Posterior vena cava (tissue), 2 donors: ENCODE measurements at regions not wholly inside any gene's neighbourhood (a gene's known extent, or its start where the extent isn't known, plus 50 kb on each side); places are given as distances from the start of the nearest gene placed in this dataset.
"Not testable (repeated sequence)": the region's sequence is repeated elsewhere in the genome, so short reads cannot be mapped to it uniquely, and the experiment has no call there.

Source experiments
- DNase-seq: peaks from one replicate; pipeline ENCODE4 v3.0.0-alpha.2; 2020; ENCODE audit warnings: low spot score
- intact Hi-C, 2 donors: fragments of 100-400 bp; cut with DNase I; formaldehyde crosslinking; loops; one replicate each; pipeline versions ENCODE4 v1.14.1 to v1.14.2; 2022 to 2023
- donor health status: DM: yes; HTN: yes; CAD: no.
- donor health status: DM: yes; HTN: yes; CAD: no.

DNA sequence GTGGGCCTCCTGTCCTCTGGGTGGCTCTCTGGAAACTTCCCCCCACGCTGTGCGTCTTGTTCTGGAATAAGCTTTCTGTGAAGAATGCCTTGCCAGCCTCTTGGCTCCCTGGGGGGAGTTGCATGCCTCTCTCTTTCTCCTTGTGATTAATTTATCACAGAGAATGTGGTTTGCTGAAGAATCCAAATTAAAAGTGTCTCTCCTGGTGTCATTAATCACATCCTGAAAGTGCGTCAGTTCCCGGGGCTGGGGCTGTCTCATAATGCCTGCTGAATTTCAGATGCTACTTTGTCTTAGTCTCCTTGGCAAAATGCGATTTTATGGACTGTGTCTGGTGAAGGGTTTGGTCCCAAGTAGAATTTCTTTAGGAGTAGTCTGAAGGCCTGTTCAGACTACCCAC lies 787.7 kb upstream of the TMEM132C start:
- no peak for DNase-seq
- intact Hi-C loops, result no loop called here

DNA sequence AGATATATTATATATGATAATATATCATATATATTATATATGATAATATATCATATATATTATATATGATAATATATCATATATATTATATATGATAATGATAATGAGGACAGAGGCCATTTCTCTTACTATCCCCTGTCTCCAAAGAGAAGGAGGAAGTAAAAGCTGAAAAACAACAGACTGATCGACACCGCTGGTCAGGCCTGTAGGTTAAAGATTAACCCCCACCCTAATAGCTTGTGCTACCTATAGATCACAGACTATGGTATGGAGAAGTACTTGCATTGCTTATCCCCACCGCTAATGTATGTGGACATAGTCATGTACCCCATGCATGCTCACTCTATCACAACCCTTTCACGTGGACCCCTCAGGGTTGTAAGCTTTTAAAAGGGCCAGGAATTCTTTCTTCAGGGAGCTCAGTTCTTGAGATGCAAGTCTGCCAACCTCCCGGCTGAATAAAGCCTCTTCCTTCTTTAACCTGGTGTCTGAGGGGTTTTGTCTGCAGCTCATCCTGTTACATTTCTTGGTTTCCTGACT lies 786.1 kb upstream of the TMEM132C start:
- intact Hi-C loops, result no loop called here
- DNase-seq, result no peak

DNA sequence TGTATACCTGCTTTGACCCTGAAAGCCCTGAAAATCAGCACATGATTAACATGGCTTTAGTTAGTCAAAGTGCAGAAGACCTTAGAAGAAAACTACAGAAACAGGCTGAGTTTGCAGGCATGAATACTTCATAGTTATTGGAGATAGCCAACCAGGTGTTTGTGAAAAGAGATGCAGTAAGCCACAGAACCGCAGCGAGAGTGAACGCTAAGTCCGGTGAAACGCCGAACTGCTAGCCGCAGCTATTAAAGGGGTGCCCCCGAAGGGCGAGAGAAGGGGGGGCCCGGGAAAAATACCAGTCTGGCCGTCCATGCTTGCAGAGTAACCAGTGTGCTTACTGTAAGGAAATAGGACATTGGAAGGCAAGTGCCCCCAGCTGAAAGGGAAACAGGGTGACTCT lies 784.0 kb upstream of the TMEM132C start:
- no peak for DNase-seq
- intact Hi-C loops, result no loop called here

DNA sequence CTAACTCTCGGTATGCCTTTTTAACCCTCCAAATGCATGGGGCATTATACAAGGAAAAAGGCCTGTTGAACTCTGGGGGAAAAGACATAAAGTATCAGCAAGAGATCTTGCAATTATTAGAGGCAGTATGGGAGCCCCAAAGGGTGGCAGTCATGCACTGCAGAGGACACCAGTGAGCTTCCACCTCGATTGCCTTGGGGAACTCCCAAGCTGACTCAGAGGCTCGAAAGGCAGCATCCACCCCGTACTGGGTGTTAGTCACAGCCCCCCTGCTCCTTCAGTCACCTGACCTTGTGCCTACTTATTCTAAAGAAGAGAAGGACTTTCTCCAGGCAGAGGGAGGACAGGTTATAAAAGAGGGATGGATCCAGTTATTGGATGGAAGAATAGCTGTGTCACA lies 781.4 kb upstream of the TMEM132C start:
- intact Hi-C loops, result no loop called here
- no peak for DNase-seq

DNA sequence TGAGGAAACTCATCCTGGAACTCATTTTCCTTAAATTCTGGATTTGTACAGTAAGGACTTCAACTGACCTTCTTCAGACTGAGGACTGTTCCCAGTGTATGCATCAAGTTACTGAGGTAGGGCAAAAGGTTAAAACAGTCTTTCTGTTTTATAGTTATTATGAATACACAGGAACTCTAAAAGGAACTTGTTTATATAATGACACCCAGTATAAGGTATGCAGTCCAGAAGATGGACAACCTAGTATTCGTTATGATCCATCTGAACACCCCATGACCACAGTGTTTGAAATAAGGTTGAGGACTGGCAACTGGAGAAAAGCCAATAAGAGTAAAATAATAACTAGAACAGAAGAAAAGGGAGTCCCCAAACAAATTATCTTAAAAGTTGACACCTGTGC lies 779.9 kb upstream of the TMEM132C start:
- DNase-seq, result no peak
- intact Hi-C loops, result no loop called here

DNA sequence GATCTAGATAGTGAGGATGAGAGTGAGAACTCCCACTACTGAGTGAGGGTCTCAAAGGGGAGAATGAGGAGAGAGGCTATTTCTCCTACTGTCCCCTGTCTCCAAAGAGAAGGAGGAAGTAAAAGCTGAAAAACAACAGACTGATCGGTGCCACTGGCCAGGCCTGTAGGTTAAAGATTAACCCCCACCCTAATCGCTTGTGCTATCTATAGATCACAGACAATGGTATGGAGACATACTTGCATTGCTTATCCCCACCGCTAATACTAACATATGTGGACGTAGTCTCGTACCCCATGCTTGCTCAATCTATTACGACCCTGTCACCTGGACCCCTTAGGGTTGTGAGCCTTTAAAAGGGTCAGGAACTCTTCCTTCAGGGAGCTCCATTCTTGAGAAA lies 777.9 kb upstream of the TMEM132C start:
- no peak for DNase-seq
- intact Hi-C loops, result no loop called here

DNA sequence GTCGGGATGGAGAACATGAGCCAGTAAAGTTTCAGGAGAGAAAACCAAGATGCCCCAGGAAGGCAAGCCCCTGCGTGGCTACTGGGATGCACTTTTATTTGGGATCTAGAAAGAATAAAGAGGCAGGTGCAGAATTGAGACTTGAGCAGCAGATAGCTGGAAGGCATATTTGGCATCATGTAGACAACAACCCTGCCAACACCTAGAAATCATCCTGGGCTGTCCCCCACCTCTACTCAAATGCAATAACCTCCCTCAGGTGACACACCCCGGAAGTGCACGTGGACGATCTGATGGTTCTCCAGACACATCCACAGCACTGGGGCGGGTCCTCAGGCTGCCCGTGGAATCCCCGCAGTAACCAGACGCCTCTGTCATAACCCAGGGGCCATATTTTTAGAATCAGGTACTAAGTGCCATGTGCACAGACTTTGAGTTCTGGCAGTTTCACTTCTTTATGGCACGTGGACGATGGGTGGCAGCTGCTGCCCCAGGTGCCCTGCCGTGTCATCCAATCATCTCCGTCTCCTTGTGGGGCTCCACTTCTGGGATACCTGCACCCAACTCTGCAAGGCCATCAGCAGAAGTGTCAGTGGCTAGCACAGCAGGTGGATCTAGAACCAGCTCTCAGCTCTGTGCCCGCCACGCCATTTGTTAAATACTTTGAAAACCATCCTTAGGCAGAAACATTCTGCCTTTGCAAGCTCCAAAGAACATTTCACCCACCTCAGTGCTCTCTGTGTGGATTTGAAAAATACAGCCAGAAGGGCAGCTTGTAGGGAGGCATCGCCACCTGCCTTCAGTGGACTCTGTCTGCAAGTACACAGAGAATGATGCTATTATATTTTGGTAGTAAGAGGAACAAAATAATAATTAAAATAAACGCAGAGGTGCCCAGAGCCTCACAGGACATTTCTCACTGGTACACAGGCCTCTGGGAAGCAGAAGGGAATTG lies 771.7 kb upstream of the TMEM132C start:
- no peak for DNase-seq
- intact Hi-C loops, result no loop called here

DNA sequence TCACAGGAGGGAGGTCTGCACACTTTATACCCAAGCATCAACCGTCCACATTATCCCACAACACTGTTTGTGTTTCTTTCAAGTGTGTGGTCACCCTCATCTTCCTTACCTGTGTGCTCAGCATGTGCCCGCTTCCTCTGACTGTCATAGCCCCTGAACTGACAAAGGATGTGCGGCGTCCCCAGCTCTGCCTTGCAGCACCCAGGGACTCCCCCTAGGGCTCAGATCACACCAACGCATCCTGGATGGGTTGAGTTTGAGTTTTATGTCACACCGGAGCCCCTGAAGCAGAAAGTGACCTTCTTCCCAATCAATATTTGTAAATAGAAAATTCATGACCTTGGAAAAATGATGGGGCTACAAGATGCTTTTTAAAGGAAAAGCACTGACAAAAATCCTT lies 770.7 kb upstream of the TMEM132C start:
- intact Hi-C loops, result no loop called here

DNA sequence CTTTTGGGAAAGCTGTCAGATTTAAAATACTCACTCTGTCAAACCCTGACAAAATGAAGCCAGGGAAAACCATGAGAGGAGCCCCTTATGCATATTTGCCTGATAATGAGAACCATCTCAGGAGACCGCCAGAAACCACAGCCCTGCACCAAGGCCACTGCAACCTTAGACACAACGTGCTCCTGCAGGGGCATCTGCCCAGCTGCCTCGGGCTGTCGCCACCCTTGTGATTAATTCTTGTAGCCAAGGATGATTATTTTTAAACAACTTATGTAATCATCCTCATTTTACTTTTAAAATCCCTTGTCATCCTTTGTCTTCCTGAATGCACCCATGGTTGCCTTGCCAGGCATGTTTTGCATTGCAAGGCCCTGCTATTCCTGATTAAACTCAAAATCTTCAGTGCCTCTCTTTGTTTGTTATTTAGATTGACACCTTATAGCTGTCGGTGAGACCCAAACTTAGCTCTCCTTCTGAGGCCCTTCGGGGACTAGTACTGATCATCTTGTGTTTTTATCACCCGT lies 766.4 kb upstream of the TMEM132C start:
- intact Hi-C loops, result no loop called here
- DNase-seq, result no peak

More for the DNA sequence above, 770.7 kb upstream of the TMEM132C start:
- DNase-seq, result no peak

DNA sequence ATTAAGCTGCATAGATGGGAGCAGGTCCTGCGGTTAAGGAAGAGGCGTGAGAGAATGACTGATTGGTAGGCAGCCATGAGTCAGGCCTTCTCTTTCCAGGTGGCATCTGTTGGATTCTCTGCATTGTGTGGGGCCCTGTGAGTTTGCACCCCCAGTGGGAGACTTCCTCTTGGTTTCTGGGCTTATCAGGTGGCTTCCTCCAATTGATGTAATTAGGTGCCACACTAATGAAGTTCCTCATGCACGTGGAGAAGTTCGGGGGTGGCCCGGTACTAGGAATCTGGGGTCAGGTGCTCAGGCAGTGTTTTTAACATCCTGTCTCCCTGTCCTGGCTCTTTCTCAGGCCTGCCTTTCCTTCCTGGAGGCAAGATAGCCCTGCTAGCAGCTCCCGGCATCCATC lies 765.1 kb upstream of the TMEM132C start:
- intact Hi-C loops, result no loop called here
- no peak for DNase-seq

DNA sequence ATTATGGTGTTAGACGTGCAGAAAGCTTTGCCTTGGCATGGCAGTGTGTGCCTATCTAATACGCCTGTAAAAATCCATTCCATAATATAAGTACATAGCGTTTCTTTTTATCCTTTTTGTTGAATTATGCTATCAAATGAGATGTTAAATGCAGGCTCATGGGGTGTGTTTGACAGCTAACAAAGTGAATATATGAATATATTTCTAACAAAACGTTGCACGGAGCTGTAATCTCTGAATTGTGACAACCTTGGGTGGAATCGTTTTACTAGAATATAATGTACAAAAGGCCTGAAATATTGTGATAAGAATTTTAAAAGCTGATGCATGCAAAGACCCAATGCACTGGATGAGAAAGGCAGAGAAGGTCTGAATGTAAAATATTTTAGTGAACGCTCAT lies 763.7 kb upstream of the TMEM132C start:
- DNase-seq, result no peak
- intact Hi-C loops, result no loop called here

DNA sequence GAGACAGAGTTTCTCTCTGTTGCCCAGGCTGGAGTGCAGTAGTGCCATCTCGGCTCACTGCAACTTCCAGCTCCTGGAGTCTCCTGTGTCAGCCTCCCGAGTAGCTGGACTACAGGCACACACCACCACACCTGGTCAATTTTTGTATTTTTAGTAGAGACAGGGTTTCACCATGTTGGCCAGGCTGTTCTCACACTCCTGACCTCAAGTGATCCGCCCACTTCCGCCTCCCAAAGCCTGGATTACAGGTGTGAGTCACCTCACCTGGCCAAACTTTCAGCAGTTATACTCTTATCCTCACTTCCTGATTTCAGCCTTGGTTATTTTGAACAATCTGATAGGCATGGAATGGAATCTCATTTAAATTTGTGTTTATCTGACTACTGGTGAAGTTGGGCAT lies 763.0 kb upstream of the TMEM132C start:
- DNase-seq, intact Hi-C loops: not testable (repeated sequence)

DNA sequence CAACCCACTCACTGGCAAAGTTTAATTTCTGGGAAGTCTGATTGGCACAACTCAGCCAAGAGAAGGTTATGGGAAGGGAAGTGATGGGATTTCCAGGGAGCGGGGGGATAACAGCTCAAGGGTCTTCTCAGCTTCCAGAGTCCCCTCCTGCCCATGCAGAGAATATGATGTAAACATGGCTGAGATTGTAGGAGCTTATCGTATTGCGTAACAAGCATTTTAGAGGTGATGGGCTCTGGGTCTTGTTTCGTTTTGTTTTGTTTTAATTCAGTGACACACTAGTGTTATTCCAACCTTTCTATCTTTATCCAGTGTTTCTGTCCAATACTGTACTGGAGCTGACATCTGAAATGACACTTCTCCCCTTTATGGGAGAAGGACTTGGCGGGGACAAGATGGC lies 762.1 kb upstream of the TMEM132C start:
- no peak for DNase-seq
- intact Hi-C loops, result no loop called here

DNA sequence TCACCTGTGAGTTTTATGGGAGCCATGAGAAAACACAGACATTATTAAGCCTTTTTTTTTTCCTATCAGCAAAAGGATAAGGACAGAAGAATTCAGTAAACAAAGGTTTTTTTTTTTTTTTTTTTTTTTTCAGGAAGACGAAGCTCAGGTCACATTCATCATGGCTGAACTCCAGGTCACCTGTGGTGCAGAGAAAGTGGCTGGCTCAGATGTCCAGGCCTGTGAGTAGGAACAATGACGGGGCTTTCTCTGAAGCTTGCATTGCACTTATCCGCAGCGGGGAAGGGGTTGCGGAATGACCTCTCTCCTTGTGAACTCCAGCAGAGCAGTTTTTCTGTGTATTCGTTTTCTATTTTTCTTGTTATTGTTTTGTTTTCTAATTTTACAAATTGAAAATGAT lies 759.6 kb upstream of the TMEM132C start:
- DNase-seq, result no peak
- intact Hi-C loops, result no loop called here

DNA sequence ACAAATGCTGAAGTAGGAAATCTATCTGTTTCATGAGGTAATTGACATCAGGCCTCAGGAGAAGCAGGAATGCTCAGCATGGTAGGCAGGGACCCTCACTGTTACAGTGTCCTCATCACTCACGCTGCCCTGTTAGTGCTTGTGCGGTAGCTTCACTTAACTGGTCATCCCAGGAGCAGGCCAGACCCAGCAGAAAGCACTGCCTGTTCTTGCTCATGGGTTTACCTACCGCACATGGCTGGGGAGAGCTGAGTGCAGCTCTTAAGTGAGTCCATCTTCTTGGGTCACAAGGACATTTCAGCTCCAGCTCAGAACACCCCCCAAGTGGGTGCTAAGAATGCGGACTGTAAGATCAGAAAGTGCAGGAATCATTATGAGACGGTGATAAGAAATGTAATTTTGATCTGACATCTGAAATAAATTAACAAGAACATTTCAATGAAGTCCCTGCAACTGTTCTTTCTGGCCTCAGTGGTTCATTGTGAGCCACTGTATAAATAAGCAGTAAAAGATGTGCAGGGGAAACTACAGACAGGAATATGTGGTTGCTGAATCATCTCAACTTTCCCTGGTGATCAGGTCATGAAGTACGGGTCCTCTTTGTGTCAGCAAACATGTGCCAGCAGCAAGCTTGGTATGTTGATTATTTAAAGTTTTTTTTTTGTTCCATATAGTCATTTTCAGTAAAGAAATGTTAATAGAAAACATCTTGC lies 757.7 kb upstream of the TMEM132C start:
- DNase-seq, result no peak
- intact Hi-C loops, result no loop called here

DNA sequence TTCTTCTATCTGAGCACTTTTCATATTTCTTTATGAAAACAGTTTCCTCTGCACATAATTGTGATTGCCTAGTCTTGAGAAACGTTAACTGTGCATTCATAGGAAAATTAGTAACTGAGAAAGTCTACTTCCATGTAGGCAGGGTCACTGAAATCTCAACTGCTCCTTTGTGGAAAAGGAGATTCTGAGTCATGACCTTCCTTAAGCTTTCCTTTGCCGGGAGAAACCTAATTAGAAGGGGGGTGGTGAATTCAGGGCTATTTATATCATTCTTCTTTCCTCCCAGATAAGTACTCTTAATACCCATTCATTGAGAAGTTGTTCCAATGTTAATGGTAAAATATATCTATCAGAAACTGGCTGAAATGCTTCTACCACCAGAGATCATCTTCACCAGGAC lies 751.0 kb upstream of the TMEM132C start:
- no peak for DNase-seq
- intact Hi-C loops, result no loop called here

DNA sequence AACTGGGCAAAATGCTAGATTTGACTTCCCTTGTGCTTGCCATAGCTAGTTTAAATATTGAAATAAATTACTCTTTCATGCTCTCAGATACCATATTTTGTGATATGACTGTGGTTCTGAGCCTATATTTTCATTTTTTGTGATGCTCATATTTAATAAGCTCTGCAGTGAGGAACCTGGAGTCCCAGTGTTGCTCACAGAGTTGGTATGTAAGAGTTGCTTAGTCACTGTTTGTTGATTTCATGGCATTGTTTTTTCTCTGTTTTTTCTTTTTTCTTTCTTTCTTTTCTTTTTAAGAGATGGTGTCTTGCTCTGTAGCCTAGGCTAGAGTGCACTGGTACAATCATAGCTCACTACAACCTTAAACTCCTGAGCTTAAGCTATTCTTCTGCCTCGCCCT lies 750.5 kb upstream of the TMEM132C start:
- intact Hi-C loops, result no loop called here
- no peak for DNase-seq

DNA sequence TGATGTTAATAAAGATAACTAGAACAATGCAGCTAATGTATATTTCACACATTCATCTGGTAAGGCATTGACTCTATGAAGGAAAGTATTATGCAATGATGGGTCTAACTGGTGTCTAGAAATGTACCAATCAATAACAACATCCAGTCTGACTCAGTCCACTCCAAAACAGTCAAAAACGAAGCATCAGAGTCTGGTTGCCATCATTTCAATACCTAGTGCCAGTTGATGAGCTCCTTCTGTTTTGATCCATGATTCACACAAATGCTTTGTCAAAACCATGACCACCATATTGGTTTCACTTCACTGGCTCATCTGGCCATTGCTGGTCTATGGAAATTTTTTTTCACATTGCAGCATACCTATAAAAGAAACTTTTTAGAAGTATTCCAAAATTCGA lies 747.2 kb upstream of the TMEM132C start:
- intact Hi-C loops, result no loop called here
- no peak for DNase-seq

DNA sequence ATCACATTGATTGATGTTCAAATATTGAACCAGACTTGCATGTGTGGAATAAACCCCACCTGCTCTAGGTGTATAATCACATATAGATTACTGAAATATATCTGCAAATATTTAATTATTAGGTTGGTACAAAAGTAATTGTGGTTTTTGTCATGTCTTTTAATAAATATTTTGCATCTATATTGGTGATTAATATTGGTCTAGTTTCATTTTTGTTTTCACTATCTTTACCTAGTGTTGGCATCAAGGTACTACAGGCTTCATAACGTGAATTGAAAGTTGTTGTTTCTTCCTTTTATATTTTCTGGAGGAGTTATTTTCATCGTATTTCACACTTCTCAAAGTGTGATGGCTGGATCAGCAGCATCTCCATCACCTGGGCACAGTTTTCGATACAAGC lies 740.0 kb upstream of the TMEM132C start:
- intact Hi-C loops, result no loop called here
- no peak for DNase-seq

DNA sequence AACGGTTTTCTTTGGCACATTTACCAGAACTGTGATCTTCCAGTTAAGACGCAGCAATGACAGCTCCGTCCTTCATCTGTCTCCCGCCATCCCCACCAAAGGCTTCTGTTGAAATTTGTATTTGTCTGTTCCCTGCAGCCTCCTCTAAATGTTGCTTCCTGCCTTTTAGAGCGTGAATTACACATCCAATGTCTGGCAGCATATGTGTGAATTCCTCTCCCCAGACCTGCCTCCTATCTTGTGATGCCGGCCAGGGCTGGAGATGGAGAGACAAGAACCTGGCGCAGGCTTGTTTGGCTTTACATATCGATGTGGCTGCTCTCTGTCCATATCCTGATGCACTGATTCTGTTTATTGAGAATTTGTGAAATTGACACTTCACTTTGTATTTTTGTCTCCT lies 738.4 kb upstream of the TMEM132C start:
- DNase-seq, result no peak
- intact Hi-C loops, result no loop called here
